GM18505 (cell line): ENCODE measurements at regions not wholly inside any gene's neighbourhood (a gene's known extent, or its start where the extent isn't known, plus 50 kb on each side); places are given as distances from the start of the nearest gene placed in this dataset.
"Not testable (repeated sequence)": the region's sequence is repeated elsewhere in the genome, so short reads cannot be mapped to it uniquely, and the experiment has no call there.

ENCODE experiments used
- ATAC-seq: cut with Tn5 transposase; IDR thresholded peaks from one replicate; pipeline ENCODE4 v1.9.1; 2021; ENCODE audit not compliant: unreplicated experiment
- POLR2A ChIP-seq: IDR thresholded peaks from 4 replicates; pipeline ENCODE4 v1.6.1; 2011; ENCODE audit warnings: borderline replicate concordance; ENCODE audit not compliant: insufficient read depth, insufficient read length; ENCODE audit errors: extremely low read depth

DNA sequence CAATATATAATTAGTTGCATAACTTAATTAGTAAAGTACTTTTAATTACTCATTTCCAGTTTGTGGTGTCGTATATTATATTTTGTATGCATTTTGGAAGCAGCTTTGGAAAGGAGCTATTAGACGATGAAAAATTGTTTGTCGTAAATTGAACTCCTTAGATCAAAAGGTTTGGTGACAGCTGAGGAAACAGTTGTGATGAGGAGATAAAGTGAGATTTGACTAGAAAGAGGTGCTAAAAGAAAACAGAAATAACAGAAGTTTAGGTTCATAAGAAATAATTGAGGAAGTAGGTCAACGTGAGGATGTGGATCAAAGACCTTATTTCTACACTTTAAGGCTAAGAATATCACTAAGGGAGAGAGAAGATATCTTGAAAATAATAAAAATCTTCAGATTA, 141.9 kb upstream of the NETO1 start:
- no peak for TF ChIP-seq POLR2A
- ATAC-seq: no peak

DNA sequence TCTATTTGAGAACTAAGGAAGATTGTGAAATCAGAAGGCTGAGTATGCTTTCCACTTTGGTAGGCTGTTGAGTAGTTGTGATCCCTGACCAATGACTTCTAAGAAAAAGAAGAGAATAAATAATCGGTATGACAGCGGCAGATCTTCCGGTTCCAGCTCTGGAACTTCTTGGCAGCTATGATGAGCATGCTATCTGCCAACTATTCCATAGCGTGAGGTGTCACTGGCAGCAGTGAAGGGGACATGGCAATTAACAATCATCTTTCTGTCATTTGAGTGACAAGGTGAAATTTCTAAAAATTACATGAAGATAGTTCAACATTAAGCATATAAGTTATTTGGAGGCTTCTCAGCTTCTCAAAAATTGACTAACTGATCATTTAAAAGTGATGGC, 140.1 kb upstream of the NETO1 start:
- TF ChIP-seq POLR2A: no peak

DNA sequence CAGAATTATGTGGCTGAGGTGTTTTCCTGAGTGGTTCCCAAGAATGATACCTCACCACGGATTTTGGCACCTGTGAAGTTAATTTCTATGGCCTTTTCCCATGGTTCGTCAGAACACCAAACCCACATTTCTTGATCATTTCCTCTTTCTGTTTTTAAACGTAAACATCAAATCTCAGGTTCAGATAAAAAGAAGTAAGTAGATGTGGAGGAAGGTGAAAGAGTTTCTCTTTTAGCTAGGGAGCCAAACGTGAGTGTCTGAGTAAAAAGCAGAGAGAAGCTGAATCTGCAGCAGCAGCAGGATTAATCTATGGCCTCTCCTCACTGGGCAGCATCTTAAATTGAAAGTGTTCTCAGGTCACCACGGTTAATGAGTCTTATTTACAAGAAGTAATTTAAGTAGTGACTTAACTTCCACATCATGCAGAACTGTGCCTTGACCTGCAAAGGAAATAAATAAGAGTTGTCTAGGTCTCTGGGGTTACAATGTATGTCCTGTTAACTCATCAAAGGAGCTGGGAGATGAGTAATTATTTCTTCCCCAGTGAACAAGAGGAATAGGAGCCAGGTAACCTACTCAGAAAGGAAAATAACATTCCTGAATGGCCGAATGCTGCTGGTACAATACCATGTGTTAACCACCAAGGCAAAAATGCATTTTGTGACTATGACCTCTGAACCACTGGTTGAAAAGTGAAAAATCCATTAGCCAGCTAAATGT, 139.6 kb upstream of the NETO1 start:
- no peak for TF ChIP-seq POLR2A
- ATAC-seq: no peak

More for the DNA sequence above, 140.1 kb upstream of the NETO1 start:
- ATAC-seq: no peak

DNA sequence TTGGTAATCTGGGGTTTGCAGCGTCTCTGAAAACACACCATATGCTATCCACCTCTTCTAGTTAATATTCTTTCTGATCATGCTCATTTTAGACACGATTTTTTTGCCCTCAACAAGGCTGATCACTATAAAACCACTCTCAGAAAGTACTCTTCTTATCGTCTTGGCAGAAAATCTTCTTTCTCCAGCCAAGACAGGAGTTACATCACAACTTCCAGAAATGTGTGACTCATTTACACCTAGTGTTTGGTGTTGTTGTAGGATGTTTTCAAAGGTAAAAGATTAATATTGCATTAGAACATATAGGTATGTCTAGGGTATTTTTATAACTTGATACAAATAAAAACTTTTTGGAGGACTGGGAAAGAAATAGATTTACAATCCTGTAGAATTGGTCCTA, 138.5 kb upstream of the NETO1 start:
- no peak for TF ChIP-seq POLR2A
- ATAC-seq: no peak

DNA sequence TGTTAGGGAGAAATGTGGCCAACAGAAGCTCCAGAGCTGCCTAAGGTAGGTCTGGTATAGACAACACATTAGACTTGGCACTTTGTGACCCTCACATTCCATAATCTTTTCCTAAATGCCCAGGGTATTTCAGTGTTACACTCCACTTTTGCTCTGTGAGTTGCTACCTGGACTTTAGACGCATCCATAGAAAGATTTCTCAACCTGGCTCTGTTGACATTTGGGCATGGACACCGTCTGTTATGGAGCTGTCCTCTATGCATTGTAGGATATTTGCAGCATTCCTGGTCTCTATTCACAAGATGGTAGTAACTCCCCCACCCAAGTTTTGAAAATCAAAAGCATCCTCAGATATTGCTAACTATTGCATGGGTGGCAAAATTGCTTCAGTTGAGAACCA, 136.5 kb upstream of the NETO1 start:
- ATAC-seq: no peak
- no peak for TF ChIP-seq POLR2A

DNA sequence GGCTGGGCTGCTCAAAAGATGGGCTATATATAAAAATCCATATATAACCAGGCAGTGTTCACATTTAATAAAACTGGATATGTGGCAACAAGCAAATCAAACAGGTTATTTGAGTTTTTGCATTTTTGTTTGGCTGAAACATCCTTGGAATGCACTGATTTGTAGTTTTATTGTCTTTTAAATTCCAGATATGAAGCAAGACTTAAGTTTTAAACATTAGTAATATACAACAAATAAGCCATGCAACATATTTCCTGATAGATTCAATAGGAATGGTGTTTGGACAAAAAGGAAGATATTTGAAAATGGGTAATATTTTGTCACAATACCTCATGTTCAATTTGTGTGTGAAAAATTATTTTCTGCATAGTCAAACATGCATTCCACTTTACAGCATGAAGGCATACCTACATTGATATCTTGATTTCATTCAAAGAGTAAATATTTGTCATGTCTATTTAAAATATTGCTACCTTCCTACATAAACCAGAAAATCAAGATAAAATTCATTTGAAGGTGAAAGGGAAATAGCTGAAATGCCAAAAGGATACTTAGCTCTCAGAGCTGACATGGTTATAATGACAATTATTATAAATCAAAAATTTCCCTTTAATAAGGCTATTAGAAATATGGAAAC, 132.3 kb upstream of the NETO1 start:
- no peak for TF ChIP-seq POLR2A
- no peak for ATAC-seq

DNA sequence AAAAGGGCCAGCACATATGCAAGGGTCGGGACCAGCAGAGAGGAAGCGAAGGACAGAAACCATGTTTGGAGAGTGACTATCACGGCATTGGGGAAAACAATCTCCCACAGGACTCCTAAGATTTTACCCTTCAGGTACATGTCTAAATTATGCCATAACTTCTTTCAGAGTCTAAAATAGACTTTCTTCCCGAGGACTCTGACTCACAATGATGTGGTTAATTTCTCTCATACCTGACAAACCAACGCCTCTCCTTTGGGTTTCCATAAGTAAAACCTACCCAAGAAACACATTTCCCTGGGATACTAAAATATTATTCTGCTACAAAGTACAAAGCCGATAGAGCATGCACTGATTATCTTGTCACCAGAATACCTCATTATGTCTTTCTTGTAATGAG, 127.8 kb upstream of the NETO1 start:
- no peak for TF ChIP-seq POLR2A

DNA sequence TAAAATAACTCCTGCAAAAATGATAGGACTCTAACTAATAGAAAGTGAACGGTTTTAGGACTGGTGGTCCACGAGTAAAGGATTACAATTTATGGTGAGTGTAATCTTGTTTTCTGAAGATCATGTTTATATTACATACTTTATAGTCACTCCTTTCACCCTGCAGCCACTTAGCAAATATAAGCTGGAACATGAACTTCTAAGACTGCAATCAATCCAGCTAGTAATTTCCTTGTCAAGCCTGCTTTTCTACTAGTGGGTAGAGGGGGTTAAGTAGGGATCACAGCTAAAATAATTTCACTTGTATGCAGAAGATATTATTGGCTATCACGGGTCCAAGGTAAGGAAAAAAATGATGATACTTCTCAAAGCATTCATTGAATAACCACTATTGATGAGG, 125.5 kb upstream of the NETO1 start:
- ATAC-seq: no peak
- TF ChIP-seq POLR2A: no peak

More for the DNA sequence above, 127.8 kb upstream of the NETO1 start:
- ATAC-seq: no peak

DNA sequence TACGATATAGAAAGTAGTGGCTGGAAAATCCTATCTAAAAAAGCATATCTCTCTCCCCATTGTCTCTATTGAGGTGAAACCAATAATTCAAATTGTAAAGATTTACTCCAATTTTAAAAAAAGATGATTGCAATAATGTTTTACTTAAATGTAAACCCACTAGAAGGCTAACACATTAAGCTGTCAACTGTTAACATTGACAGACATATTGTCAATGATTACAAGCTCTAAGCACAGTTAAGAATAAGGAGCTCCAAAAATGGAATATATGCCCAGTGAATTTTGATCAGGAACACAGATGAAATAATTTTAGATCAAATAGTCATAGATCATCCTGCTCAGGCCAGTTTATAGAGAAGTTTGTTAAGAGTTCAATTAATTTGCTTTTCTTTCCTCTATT, 123.6 kb upstream of the NETO1 start:
- TF ChIP-seq POLR2A: no peak
- ATAC-seq: no peak

DNA sequence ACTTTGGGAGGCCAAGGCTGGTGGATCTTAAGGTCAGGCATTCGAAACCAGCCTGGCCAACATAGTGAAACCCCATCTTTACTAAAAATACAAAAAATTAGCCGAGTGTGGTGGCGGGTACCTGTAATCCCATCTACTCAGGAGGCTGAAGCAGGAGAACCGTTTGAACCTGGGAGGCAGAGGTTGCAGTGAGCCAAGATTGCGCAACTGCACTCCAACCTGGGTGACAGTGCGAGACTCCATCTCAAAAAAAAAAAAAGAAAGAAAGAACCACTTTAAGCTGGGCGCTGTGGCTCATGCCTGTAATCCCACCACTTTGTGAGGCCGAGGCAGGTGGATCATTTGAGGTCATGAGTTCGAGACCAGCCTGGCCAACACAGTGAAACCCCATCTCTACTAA, 119.8 kb upstream of the NETO1 start:
- ATAC-seq: not testable (repeated sequence)

DNA sequence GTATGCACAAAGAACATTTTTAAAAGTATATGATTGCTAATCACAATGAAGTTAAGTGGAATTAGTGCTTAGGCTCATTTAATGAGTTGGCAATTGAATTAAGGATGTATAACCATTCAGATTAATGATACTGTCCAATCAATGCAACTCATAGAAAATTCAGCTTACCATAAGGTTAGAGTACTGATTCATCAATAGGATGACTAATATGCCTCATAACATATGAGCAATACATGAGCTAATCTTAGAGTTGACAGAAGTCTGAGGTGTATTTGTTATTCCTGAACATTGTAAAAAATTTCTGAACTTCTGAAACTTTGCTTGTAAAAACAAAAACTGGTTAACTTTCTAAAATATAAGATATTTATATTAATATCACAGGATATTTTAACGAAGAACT, 118.3 kb upstream of the NETO1 start:
- TF ChIP-seq POLR2A: no peak
- no peak for ATAC-seq

DNA sequence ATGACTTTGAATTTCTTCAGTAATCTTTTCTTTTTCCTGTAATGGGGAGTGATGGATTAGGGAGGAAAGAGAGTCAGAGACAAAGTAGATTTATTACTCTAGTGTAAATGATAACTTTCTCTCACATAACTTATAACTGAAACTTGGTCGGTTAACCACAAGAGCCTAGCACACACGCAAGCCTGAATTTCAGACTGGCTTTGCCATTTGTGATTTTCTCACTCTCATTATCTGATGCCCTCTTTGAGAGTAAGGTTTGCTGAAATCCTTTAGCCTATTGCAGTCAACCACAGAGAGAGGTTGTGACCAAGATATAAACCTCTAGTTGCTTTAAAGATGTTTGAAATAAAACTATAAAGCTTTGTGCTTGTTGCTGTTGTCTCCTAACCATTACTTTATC, 117.9 kb upstream of the NETO1 start:
- no peak for TF ChIP-seq POLR2A
- ATAC-seq: peak; percentile 93

DNA sequence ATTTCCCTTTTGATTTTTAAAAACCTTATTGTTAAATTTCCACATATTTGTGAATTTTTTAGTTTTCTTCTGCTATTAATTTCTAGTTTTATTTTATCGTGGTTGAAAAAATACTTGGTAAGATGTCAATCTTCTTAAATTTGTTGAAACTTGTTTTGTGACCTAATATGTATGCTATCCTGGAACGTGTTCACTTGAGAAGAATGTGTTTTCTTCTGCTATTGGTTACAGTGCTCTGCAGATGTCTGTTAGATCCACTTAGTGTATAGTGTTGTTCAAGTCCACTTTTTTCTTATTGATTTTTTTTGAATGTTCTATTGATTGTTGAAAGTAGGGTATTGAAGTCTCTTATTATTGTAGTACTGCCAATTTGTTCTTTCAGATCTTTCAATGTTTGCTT, 116.5 kb upstream of the NETO1 start:
- no peak for ATAC-seq
- TF ChIP-seq POLR2A: no peak

DNA sequence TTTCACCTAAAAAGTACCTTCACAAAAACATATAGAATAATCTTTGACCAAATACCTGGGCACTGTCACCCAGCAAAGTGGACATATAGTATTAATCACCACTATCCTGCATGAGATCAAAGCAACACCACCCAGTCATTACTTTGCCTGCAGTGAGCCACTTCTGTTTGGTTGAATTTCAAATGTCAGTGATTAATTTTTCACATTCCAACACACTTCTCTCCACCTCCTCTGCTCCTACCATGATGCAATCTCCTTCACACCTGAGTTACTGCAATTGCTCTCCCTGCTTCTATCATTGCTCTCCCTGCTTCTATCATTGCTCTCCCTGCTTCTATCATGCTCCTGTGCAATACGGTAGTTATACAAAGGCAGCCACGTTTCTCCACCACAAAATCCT, 106.1 kb upstream of the NETO1 start:
- no peak for ATAC-seq
- no peak for TF ChIP-seq POLR2A
